ENCODE measurements at regions not wholly inside any gene's neighbourhood (a gene's known extent, or its start where the extent isn't known, plus 50 kb on each side); places are given as distances from the start of the nearest gene placed in this dataset.

GRCh38 chr12:9273276-9273675 is 65.1 kb upstream of the PZP start:
- Histone ChIP-seq H3K27ac (ENCODE audit: low read depth, low read length, poor library complexity, severe bottlenecking) (no peak overlapping the region), H3K4me2 (ENCODE audit: low read length) (no peak overlapping the region), H3K4me1 (ENCODE audit: insufficient read depth, low read length, poor library complexity, severe bottlenecking) (no peaks in the 10 kb centered on the region), H4K20me1 (ENCODE audit: insufficient read depth, low read length) (no peaks in the 10 kb centered on the region), H2AFZ (ENCODE audit: low read length) (no peak overlapping the region), H3K9me3 (ENCODE audit: low read length) (no peaks in the 10 kb centered on the region), H3K36me3 (ENCODE audit: insufficient read depth, low read length) (no peaks in the 10 kb centered on the region), H3K79me2 (ENCODE audit: insufficient read depth, low read depth, low read length) (no peaks in the 10 kb centered on the region), H3K4me3 (ENCODE audit: low read depth, low read length, poor library complexity, severe bottlenecking) (no peak overlapping the region), H3K9me2 (ENCODE audit: insufficient read depth, low read length) (no peaks in the 10 kb centered on the region)
- ChIA-PET CTCF (ENCODE audit: unreplicated experiment) (no interaction called here), POLR2A (no interaction called here)
- TF ChIP-seq EZH2phosphoT487 (IDR thresholded peaks at IDR 0.05; ENCODE audit: borderline replicate concordance, low read depth, low read length) (no peak), CTCF (conservative IDR thresholded peaks at IDR 0.05; ENCODE audit: low read length) (no peak)
- intact Hi-C loops (cut with micrococcal nuclease; ENCODE audit: unreplicated experiment), result no loop called here
- DNase-seq (ENCODE audit: low spot score), result no peak
- no TSS peak for BruUV-seq (replicated peaks)

GRCh38 chr12:9271875-9272274 is 63.7 kb upstream of the PZP start:
- intact Hi-C loops (cut with micrococcal nuclease; ENCODE audit: unreplicated experiment), result no loop called here
- Histone ChIP-seq H3K9me2 (ENCODE audit: insufficient read depth, low read length) (no peaks in the 10 kb centered on the region), H3K4me3 (ENCODE audit: low read depth, low read length, poor library complexity, severe bottlenecking) (no peak overlapping the region), H3K4me2 (ENCODE audit: low read length) (no peak overlapping the region), H2AFZ (ENCODE audit: low read length) (no peak overlapping the region), H3K27ac (ENCODE audit: low read depth, low read length, poor library complexity, severe bottlenecking) (no peak overlapping the region), H3K36me3 (ENCODE audit: insufficient read depth, low read length) (no peaks in the 10 kb centered on the region), H4K20me1 (ENCODE audit: insufficient read depth, low read length) (no peaks in the 10 kb centered on the region), H3K9me3 (ENCODE audit: low read length) (no peaks in the 10 kb centered on the region), H3K4me1 (ENCODE audit: insufficient read depth, low read length, poor library complexity, severe bottlenecking) (no peaks in the 10 kb centered on the region), H3K79me2 (ENCODE audit: insufficient read depth, low read depth, low read length) (no peaks in the 10 kb centered on the region)
- TF ChIP-seq EZH2phosphoT487 (IDR thresholded peaks at IDR 0.05; ENCODE audit: borderline replicate concordance, low read depth, low read length) (no peak), CTCF (conservative IDR thresholded peaks at IDR 0.05; ENCODE audit: low read length) (no peak)
- BruUV-seq (replicated peaks), result no TSS peak
- CTCF ChIA-PET (ENCODE audit: unreplicated experiment), result no interaction called here
- DNase-seq (ENCODE audit: low spot score), result no peak
- POLR2A ChIA-PET, result interaction anchor here (0.8 to 1.5 kb wide), 2 partner anchors 10 to 23 kb away, joined by 3 to 4 read pairs; no protein-coding TSS in a partner anchor

GRCh38 chr12:9264546-9264945 is 56.4 kb upstream of the PZP start:
- Histone ChIP-seq H4K20me1 (ENCODE audit: insufficient read depth, low read length) (no peaks in the 10 kb centered on the region), H3K27ac (ENCODE audit: low read depth, low read length, poor library complexity, severe bottlenecking) (no peak overlapping the region), H3K79me2 (ENCODE audit: insufficient read depth, low read depth, low read length) (no peaks in the 10 kb centered on the region), H3K4me3 (ENCODE audit: low read depth, low read length, poor library complexity, severe bottlenecking) (no peak overlapping the region), H3K4me1 (ENCODE audit: insufficient read depth, low read length, poor library complexity, severe bottlenecking) (no peaks in the 10 kb centered on the region), H3K9me3 (ENCODE audit: low read length) (no peaks in the 10 kb centered on the region), H3K4me2 (ENCODE audit: low read length) (no peak overlapping the region), H3K36me3 (ENCODE audit: insufficient read depth, low read length) (no peaks in the 10 kb centered on the region), H2AFZ (ENCODE audit: low read length) (no peak overlapping the region), H3K9me2 (ENCODE audit: insufficient read depth, low read length) (no peaks in the 10 kb centered on the region)
- no TSS peak for BruUV-seq (replicated peaks)
- TF ChIP-seq CTCF (conservative IDR thresholded peaks at IDR 0.05; ENCODE audit: low read length) (no peak), EZH2phosphoT487 (IDR thresholded peaks at IDR 0.05; ENCODE audit: borderline replicate concordance, low read depth, low read length) (no peak)
- POLR2A ChIA-PET, result interaction anchor here (0.6 kb wide), 1 partner anchor 1128 kb away, joined by 3 read pairs; no protein-coding TSS in a partner anchor
- CTCF ChIA-PET (ENCODE audit: unreplicated experiment), result no interaction called here
- DNase-seq (ENCODE audit: low spot score), result no peak
- intact Hi-C loops (cut with micrococcal nuclease; ENCODE audit: unreplicated experiment), result no loop called here
